ENCODE measurements at regions not wholly inside any gene's neighbourhood (a gene's known extent, or its start where the extent isn't known, plus 50 kb on each side); places are given as distances from the start of the nearest gene placed in this dataset.

DNA sequence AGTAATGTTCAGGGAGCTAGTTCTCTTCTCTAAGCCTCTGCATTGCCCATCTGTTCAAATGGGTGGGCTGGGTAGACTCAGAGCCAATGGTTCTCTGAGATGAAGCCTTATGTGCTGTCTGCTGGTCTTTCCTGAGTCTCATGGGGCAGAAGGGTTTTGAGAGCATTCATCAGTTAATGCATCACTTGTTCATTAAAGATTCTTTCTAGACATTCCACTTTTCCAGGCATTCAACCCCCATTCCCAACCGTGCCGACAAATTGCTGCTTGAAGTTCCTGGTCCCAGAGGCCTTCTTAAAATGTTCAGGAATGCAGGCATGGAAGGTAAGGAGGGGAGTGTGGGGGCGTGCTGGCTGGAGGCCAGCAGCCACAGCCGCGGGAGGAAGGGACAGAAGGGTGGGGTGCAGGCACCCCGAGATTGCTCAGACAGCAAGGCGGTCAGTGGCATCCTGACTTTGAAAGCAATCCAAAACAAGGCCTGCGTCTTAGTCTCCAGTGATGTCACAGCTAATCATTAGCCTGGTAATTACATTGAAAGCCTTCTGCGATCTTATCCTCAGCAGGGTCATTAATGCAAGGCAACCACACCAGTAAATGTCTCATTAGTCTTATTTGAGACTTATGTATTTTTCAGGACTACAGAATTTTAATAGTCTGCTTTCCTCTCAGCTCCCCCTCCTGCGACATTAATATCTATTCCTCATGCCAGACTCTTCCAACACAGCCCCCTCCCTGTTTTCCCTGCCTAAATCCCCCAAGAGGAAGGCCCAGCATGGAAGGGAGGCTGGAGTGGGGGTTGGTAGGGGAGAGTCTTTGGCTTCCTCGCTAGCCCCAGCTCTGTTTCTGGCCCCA lies 328.8 kb downstream of the MIAT start:
- ChIA-PET POLR2A (ENCODE audit: low non-redundant PET) (no interaction called here), CTCF (no interaction called here)
- H3K36me3 ChIP-seq (ENCODE audit: insufficient read depth, low read length, poor library complexity, severe bottlenecking): no peaks in the 10 kb centered on the region
- BruUV-seq (replicated peaks): no TSS peak
- H3K9me3 ChIP-seq (ENCODE audit: low read depth, low read length, poor library complexity, severe bottlenecking): no peaks in the 10 kb centered on the region
- H3K4me1 ChIP-seq (ENCODE audit: insufficient read depth, low read length, poor library complexity, severe bottlenecking): peaks cover 34% of the 10 kb centered on the region
- no peak for TF ChIP-seq EZH2 (IDR thresholded peaks at IDR 0.05; ENCODE audit: borderline replicate concordance, low read depth, low read length, poor library complexity, severe bottlenecking)
- TF ChIP-seq, protein P1, sequence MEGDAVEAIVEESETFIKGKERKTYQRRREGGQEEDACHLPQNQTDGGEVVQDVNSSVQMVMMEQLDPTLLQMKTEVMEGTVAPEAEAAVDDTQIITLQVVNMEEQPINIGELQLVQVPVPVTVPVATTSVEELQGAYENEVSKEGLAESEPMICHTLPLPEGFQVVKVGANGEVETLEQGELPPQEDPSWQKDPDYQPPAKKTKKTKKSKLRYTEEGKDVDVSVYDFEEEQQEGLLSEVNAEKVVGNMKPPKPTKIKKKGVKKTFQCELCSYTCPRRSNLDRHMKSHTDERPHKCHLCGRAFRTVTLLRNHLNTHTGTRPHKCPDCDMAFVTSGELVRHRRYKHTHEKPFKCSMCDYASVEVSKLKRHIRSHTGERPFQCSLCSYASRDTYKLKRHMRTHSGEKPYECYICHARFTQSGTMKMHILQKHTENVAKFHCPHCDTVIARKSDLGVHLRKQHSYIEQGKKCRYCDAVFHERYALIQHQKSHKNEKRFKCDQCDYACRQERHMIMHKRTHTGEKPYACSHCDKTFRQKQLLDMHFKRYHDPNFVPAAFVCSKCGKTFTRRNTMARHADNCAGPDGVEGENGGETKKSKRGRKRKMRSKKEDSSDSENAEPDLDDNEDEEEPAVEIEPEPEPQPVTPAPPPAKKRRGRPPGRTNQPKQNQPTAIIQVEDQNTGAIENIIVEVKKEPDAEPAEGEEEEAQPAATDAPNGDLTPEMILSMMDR (conservative IDR thresholded peaks at IDR 0.05; ENCODE audit: low read depth, low read length): no peak
- DNase-seq (ENCODE audit: low spot score): peak; percentile 63
- H3K4me3 ChIP-seq (ENCODE audit: low read depth, low read length, poor library complexity, severe bottlenecking): no peak overlapping the region
- H3K27me3 ChIP-seq (replicated peaks; ENCODE audit: insufficient read depth, low read depth, low read length, poor library complexity): no peaks in the 10 kb centered on the region
- intact Hi-C loops (cut with micrococcal nuclease; ENCODE audit: unreplicated experiment): no loop called here
- peak overlapping the region; percentile 73 for H3K27ac ChIP-seq (ENCODE audit: low read depth, low read length, poor library complexity, severe bottlenecking)

DNA sequence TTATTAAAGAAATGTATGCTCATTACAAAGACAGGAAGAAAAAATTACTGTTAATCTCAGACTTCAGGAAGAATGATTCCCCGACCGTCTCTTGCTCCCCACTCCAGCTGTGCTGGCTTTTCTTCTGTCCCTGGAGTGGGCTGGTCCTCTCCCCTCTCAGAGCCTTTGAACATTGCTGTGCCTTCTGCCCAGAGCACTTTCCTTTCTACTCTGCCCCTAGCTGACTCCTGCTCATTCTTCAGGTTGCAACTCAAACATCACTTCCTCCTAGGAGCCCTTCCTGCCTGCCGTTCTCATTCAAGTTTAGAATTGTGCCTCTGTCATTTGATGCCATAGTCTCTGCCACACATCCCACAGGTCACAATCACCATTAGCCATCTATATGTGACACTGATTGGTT lies 329.5 kb downstream of the MIAT start:
- no TSS peak for BruUV-seq (replicated peaks)
- Histone ChIP-seq H3K36me3 (ENCODE audit: insufficient read depth, low read length, poor library complexity, severe bottlenecking) (no peaks in the 10 kb centered on the region), H3K27ac (ENCODE audit: low read depth, low read length, poor library complexity, severe bottlenecking) (peak overlapping the region; percentile 73), H3K9me3 (ENCODE audit: low read depth, low read length, poor library complexity, severe bottlenecking) (no peaks in the 10 kb centered on the region), H3K4me1 (ENCODE audit: insufficient read depth, low read length, poor library complexity, severe bottlenecking) (peaks cover 28% of the 10 kb centered on the region), H3K27me3 (replicated peaks; ENCODE audit: insufficient read depth, low read depth, low read length, poor library complexity) (no peaks in the 10 kb centered on the region), H3K4me3 (ENCODE audit: low read depth, low read length, poor library complexity, severe bottlenecking) (no peak overlapping the region)
- TF ChIP-seq, protein P1 (conservative IDR thresholded peaks at IDR 0.05; ENCODE audit: low read depth, low read length): peak; percentile 55
- TF ChIP-seq EZH2 (IDR thresholded peaks at IDR 0.05; ENCODE audit: borderline replicate concordance, low read depth, low read length, poor library complexity, severe bottlenecking): no peak
- CTCF ChIA-PET: no interaction called here
- POLR2A ChIA-PET (ENCODE audit: low non-redundant PET): no interaction called here
- intact Hi-C loops (cut with micrococcal nuclease; ENCODE audit: unreplicated experiment): no loop called here
- DNase-seq (ENCODE audit: low spot score): peak; percentile 72

DNA sequence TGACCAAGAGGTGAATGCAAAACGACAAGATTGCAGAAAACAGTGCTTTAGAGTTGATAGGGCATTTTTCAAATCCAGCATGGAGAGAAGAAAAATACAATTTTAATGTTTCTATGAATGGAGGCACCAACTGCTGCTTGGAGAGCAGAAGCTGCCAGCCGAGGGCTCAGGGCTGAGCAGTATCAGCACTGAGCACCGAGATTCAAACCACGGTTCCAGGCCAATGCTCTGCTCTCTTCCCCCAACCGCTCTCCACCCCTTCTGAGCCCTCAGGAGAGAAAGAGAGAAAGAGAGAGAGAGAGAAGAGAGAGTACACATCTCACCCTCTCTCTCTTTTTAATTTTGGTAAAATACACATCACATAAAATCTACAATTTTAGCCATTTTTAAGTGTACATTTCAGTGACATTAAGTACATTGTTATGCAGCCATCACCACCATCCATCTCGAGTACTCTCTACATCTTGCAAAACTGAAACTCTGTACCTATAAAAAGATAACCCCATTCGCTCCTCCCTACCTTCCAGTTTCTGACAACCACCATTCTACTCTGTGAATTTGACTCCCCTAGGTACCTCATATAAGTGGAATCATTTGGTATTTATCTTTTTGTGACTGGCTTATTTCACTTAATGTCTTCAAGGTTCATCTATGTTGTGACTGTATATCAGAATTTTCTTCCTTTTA lies 333.3 kb downstream of the MIAT start:
- CTCF ChIA-PET: no interaction called here
- intact Hi-C loops (cut with micrococcal nuclease; ENCODE audit: unreplicated experiment): no loop called here
- Histone ChIP-seq H3K4me3 (ENCODE audit: low read depth, low read length, poor library complexity, severe bottlenecking) (no peak overlapping the region), H3K27me3 (replicated peaks; ENCODE audit: insufficient read depth, low read depth, low read length, poor library complexity) (no peaks in the 10 kb centered on the region), H3K4me1 (ENCODE audit: insufficient read depth, low read length, poor library complexity, severe bottlenecking) (peaks cover 17% of the 10 kb centered on the region), H3K36me3 (ENCODE audit: insufficient read depth, low read length, poor library complexity, severe bottlenecking) (no peaks in the 10 kb centered on the region), H3K9me3 (ENCODE audit: low read depth, low read length, poor library complexity, severe bottlenecking) (no peaks in the 10 kb centered on the region), H3K27ac (ENCODE audit: low read depth, low read length, poor library complexity, severe bottlenecking) (no peak overlapping the region)
- DNase-seq (ENCODE audit: low spot score): no peak
- BruUV-seq (replicated peaks): no TSS peak
- TF ChIP-seq, protein P1 (conservative IDR thresholded peaks at IDR 0.05; ENCODE audit: low read depth, low read length): no peak
- no peak for TF ChIP-seq EZH2 (IDR thresholded peaks at IDR 0.05; ENCODE audit: borderline replicate concordance, low read depth, low read length, poor library complexity, severe bottlenecking)
- POLR2A ChIA-PET (ENCODE audit: low non-redundant PET): no interaction called here

All from A673 (cell line).